Fibroblast of the aortic adventitia (primary cell): ENCODE measurements at regions not wholly inside any gene's neighbourhood (a gene's known extent, or its start where the extent isn't known, plus 50 kb on each side); places are given as distances from the start of the nearest gene placed in this dataset.

ENCODE experiments used
- DNase-seq: peaks from one replicate; pipeline ENCODE4 v3.0.0-alpha.2; 2010; ENCODE audit warnings: low read depth
- H3K4me3 ChIP-seq: 2 replicates; pipeline ENCODE4 v1.5.1; 2011; ENCODE audit warnings: low read depth, mild to moderate bottlenecking, control low read depth, low read length, moderate library complexity
- CTCF ChIP-seq: IDR thresholded peaks from 2 replicates; pipeline ENCODE4 v1.5.1; 2011; ENCODE audit warnings: mild to moderate bottlenecking, low read length, control low read depth, inconsistent platforms; ENCODE audit not compliant: insufficient read depth

- no peak for TF ChIP-seq CTCF
- H3K4me3 ChIP-seq = no peak overlapping the region
- DNase-seq = no peak
Observed at GRCh38 chr6:6964675-6965074, 143.1 kb upstream of the RREB1 start.

- no peak for DNase-seq
- H3K4me3 ChIP-seq = no peak overlapping the region
- no peak for TF ChIP-seq CTCF
Observed at GRCh38 chr6:6966127-6966526, 141.6 kb upstream of the RREB1 start.

GRCh38 chr6:6966569-6966968 lies 141.2 kb upstream of the RREB1 start:
- TF ChIP-seq CTCF = no peak
- no peak for DNase-seq
- H3K4me3 ChIP-seq = no peak overlapping the region

GRCh38 chr6:6968357-6968730 lies 139.4 kb upstream of the RREB1 start:
- no peak for TF ChIP-seq CTCF
- H3K4me3 ChIP-seq = no peak overlapping the region
- no peak for DNase-seq

- H3K4me3 ChIP-seq = no peak overlapping the region
- no peak for DNase-seq
- TF ChIP-seq CTCF = no peak
Observed at GRCh38 chr6:6968731-6969552, 138.8 kb upstream of the RREB1 start.

- no peak overlapping the region for H3K4me3 ChIP-seq
- no peak for TF ChIP-seq CTCF
- no peak for DNase-seq
Observed at GRCh38 chr6:6969761-6970223, 138.0 kb upstream of the RREB1 start.

GRCh38 chr6:6970851-6971250 lies 136.9 kb upstream of the RREB1 start:
- no peak overlapping the region for H3K4me3 ChIP-seq
- TF ChIP-seq CTCF = no peak
- no peak for DNase-seq
